ENCODE measurements at regions not wholly inside any gene's neighbourhood (a gene's known extent, or its start where the extent isn't known, plus 50 kb on each side); places are given as distances from the start of the nearest gene placed in this dataset.

DNA sequence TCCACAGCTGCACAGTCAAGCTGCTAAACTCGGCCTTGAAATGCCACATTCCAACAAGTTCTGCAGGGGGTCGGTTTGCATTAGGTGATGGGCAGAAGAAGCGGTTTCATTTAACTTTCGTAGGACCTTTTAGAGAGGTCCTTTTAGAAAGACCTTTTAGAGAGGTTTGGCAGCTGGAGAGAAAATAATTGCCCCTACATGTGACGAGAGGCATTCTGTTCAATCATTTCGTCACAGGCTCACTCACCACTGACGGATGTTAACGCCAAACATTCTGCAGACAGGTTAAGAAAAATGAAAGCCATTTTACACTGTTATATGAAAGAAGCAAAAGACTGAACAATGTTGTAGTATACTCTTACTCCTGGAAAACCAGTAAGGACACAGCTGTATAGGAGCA is 76.5 kb upstream of the ZNF423 start:
- TF ChIP-seq FOXM1 (IDR thresholded peaks at IDR 0.05; ENCODE audit: borderline replicate concordance) (no peak), BHLHE40 (IDR thresholded peaks at IDR 0.05; ENCODE audit: borderline replicate concordance) (no peak), FOXK2 (IDR thresholded peaks at IDR 0.05) (no peak), FOXA1 (IDR thresholded peaks at IDR 0.05) (no peak)

Measured in HEK293T (cell line).